Activated CD4-positive, CD25-positive, alpha-beta regulatory T cell treated with anti-CD3 and anti-CD28 coated beads, Interleukin-2, amount 50 U/mL, for 72 hours (primary cell): ENCODE measurements at regions not wholly inside any gene's neighbourhood (a gene's known extent, or its start where the extent isn't known, plus 50 kb on each side); places are given as distances from the start of the nearest gene placed in this dataset.

Experiments
- DNase-seq: peaks from one replicate; pipeline ENCODE4 v3.0.0; 2021

GRCh38 chr10:117878626-117879025 is 168.1 kb downstream of the RAB11FIP2 start:
- DNase-seq = no peak

GRCh38 chr10:117884093-117884492 is 162.6 kb downstream of the RAB11FIP2 start:
- no peak for DNase-seq

- no peak for DNase-seq
Measured at GRCh38 chr10:117884592-117884991, 162.1 kb downstream of the RAB11FIP2 start.

- DNase-seq = no peak
Measured at GRCh38 chr10:117885206-117885829, 161.4 kb downstream of the RAB11FIP2 start.

- DNase-seq = no peak
Measured at GRCh38 chr10:117886766-117887165, 160.0 kb downstream of the RAB11FIP2 start.

- no peak for DNase-seq
Measured at GRCh38 chr10:117889664-117890063, 157.1 kb downstream of the RAB11FIP2 start.

- no peak for DNase-seq
Measured at GRCh38 chr10:117892681-117893220, 154.0 kb downstream of the RAB11FIP2 start.

- DNase-seq = no peak
Measured at GRCh38 chr10:117894339-117894738, 152.4 kb downstream of the RAB11FIP2 start.

- no peak for DNase-seq
Measured at GRCh38 chr10:117896517-117896916, 150.2 kb downstream of the RAB11FIP2 start.

- no peak for DNase-seq
Measured at GRCh38 chr10:117899181-117899683, 147.5 kb downstream of the RAB11FIP2 start.

- no peak for DNase-seq
Measured at GRCh38 chr10:117900280-117900679, 146.5 kb downstream of the RAB11FIP2 start.

- DNase-seq = no peak
Measured at GRCh38 chr10:117903854-117904253, 142.9 kb downstream of the RAB11FIP2 start.

- no peak for DNase-seq
Measured at GRCh38 chr10:117905404-117905803, 141.3 kb downstream of the RAB11FIP2 start.

- no peak for DNase-seq
Measured at GRCh38 chr10:117911684-117912083, 135.1 kb downstream of the RAB11FIP2 start.

GRCh38 chr10:117914334-117914733 is 132.4 kb downstream of the RAB11FIP2 start:
- no peak for DNase-seq

GRCh38 chr10:117920956-117921355 is 125.8 kb downstream of the RAB11FIP2 start:
- no peak for DNase-seq

- no peak for DNase-seq
Measured at GRCh38 chr10:117921421-117921820, 125.3 kb downstream of the RAB11FIP2 start.

GRCh38 chr10:117924820-117925219 is 121.9 kb downstream of the RAB11FIP2 start:
- no peak for DNase-seq

GRCh38 chr10:117925369-117925768 is 121.4 kb downstream of the RAB11FIP2 start:
- DNase-seq = no peak

GRCh38 chr10:117926491-117926890 is 120.2 kb downstream of the RAB11FIP2 start:
- DNase-seq = no peak

- DNase-seq = no peak
Measured at GRCh38 chr10:117927332-117927731, 119.4 kb downstream of the RAB11FIP2 start.

GRCh38 chr10:117927871-117928270 is 118.9 kb downstream of the RAB11FIP2 start:
- DNase-seq = no peak

GRCh38 chr10:117928281-117928680 is 118.5 kb downstream of the RAB11FIP2 start:
- DNase-seq = no peak

- no peak for DNase-seq
Measured at GRCh38 chr10:117928741-117929140, 118.0 kb downstream of the RAB11FIP2 start.
